Stimulated activated CD4-positive, alpha-beta T cell treated with anti-CD3 and anti-CD28 coated beads, Interleukin-4, amount 100 ng/mL, for 1 hour (primary cell): ENCODE measurements at regions not wholly inside any gene's neighbourhood (a gene's known extent, or its start where the extent isn't known, plus 50 kb on each side); places are given as distances from the start of the nearest gene placed in this dataset.
"Not testable (repeated sequence)": the region's sequence is repeated elsewhere in the genome, so short reads cannot be mapped to it uniquely, and the experiment has no call there.

Source experiments
- DNase-seq: peaks from one replicate; pipeline ENCODE4 v3.0.0-alpha.2; 2020

- DNase-seq: no peak
Measured at GRCh38 chr3:159047361-159047760, 245.5 kb downstream of the MFSD1 start.

GRCh38 chr3:159052494-159052893, 250.6 kb downstream of the MFSD1 start:
- not testable (repeated sequence) for DNase-seq

- no peak for DNase-seq
Measured at GRCh38 chr3:159057621-159058020, 255.8 kb downstream of the MFSD1 start.

- DNase-seq: no peak
Measured at GRCh38 chr3:159058859-159059258, 257.0 kb downstream of the MFSD1 start.

GRCh38 chr3:159059395-159059794, 257.5 kb downstream of the MFSD1 start:
- DNase-seq: no peak

- no peak for DNase-seq
Measured at GRCh38 chr3:159062734-159063410, 261.0 kb downstream of the MFSD1 start.

GRCh38 chr3:159069091-159069490, 267.2 kb downstream of the MFSD1 start, which contains the start of gene IQCJ:
IQCJ (plus strand) TSS chr3:159069319.
- no peak for DNase-seq

GRCh38 chr3:159069866-159070425, 268.1 kb downstream of the MFSD1 start:
- DNase-seq: no peak

- no peak for DNase-seq
Measured at GRCh38 chr3:159074756-159075701, 273.2 kb downstream of the MFSD1 start.

- no peak for DNase-seq
Measured at GRCh38 chr3:159077860-159078259, 276.0 kb downstream of the MFSD1 start.

GRCh38 chr3:159080256-159080655, 278.4 kb downstream of the MFSD1 start:
- DNase-seq: no peak

GRCh38 chr3:159080821-159081220, 279.0 kb downstream of the MFSD1 start:
- no peak for DNase-seq

GRCh38 chr3:159082519-159082918, 280.7 kb downstream of the MFSD1 start:
- no peak for DNase-seq

GRCh38 chr3:159091936-159092335, 290.1 kb downstream of the MFSD1 start:
- no peak for DNase-seq

GRCh38 chr3:159102001-159102400, 300.1 kb downstream of the MFSD1 start:
- no peak for DNase-seq

GRCh38 chr3:159112724-159113123, 310.9 kb downstream of the MFSD1 start:
- DNase-seq: no peak

- DNase-seq: no peak
Measured at GRCh38 chr3:159113221-159113875, 311.5 kb downstream of the MFSD1 start.

- DNase-seq: no peak
Measured at GRCh38 chr3:159114582-159114981, 312.7 kb downstream of the MFSD1 start.

GRCh38 chr3:159123877-159124276, 322.0 kb downstream of the MFSD1 start:
- no peak for DNase-seq

GRCh38 chr3:159126261-159127020, 324.6 kb downstream of the MFSD1 start:
- DNase-seq: no peak

GRCh38 chr3:159127021-159127392, 325.2 kb downstream of the MFSD1 start:
- no peak for DNase-seq

- no peak for DNase-seq
Measured at GRCh38 chr3:159128628-159129027, 326.8 kb downstream of the MFSD1 start.
